ENCODE measurements at regions not wholly inside any gene's neighbourhood (a gene's known extent, or its start where the extent isn't known, plus 50 kb on each side); places are given as distances from the start of the nearest gene placed in this dataset.

- H4K20me1 ChIP-seq (ENCODE audit: control insufficient read depth, insufficient read depth, low read depth, low read length) = no peaks in the 10 kb centered on the region
- no peaks in the 10 kb centered on the region for H3K9me2 ChIP-seq (replicated peaks; ENCODE audit: control insufficient read depth, low read length)
- H3K27me3 ChIP-seq (ENCODE audit: control insufficient read depth, low read length) = peaks cover 3% of the 10 kb centered on the region; the same call in 1 of the 2 replicates
- no peaks in the 10 kb centered on the region for H3K9me3 ChIP-seq (ENCODE audit: control insufficient read depth, insufficient read depth, low read length)
- H3K4me1 ChIP-seq (ENCODE audit: control insufficient read depth, low read length) = no peaks in the 10 kb centered on the region
- no peaks in the 10 kb centered on the region for H3F3A ChIP-seq (ENCODE audit: control insufficient read depth, insufficient read depth)
- no peak overlapping the region for H3K4me3 ChIP-seq (ENCODE audit: low read length)
- H3K4me2 ChIP-seq (ENCODE audit: low read length) = no peak overlapping the region
- no peaks in the 10 kb centered on the region for H3K79me2 ChIP-seq (ENCODE audit: control insufficient read depth, low read length)
- TF ChIP-seq EZH2phosphoT487 (IDR thresholded peaks at IDR 0.05; ENCODE audit: borderline replicate concordance, low read length) (no peak), CTCF (IDR thresholded peaks at IDR 0.05; ENCODE audit: low read depth, low read length, poor library complexity, severe bottlenecking) (no peak)
- H3K27ac ChIP-seq (ENCODE audit: low read depth, low read length) = no peak overlapping the region
- no peaks in the 10 kb centered on the region for H3K36me3 ChIP-seq (ENCODE audit: control insufficient read depth, low read length)
These were observed 337.6 kb downstream of the IL20RB start for GRCh38 chr3:137295336-137295735.

GRCh38 chr3:137296116-137296515 lies 338.3 kb downstream of the IL20RB start:
- H3K36me3 ChIP-seq (ENCODE audit: control insufficient read depth, low read length) = no peaks in the 10 kb centered on the region
- no peak overlapping the region for H3K27ac ChIP-seq (ENCODE audit: low read depth, low read length)

GRCh38 chr3:137297770-137298169 lies 340.0 kb downstream of the IL20RB start:
- H3K79me2 ChIP-seq (ENCODE audit: control insufficient read depth, low read length) = no peaks in the 10 kb centered on the region
- no peak for TF ChIP-seq EZH2phosphoT487 (IDR thresholded peaks at IDR 0.05; ENCODE audit: borderline replicate concordance, low read length)
- no peak for TF ChIP-seq CTCF (IDR thresholded peaks at IDR 0.05; ENCODE audit: low read depth, low read length, poor library complexity, severe bottlenecking)

More at GRCh38 chr3:137296116-137296515, 338.3 kb downstream of the IL20RB start:
- Histone ChIP-seq H3K4me1 (ENCODE audit: control insufficient read depth, low read length) (no peaks in the 10 kb centered on the region), H3K4me3 (ENCODE audit: low read length) (no peak overlapping the region), H3F3A (ENCODE audit: control insufficient read depth, insufficient read depth) (no peaks in the 10 kb centered on the region), H3K4me2 (ENCODE audit: low read length) (no peak overlapping the region), H3K79me2 (ENCODE audit: control insufficient read depth, low read length) (no peaks in the 10 kb centered on the region), H3K9me3 (ENCODE audit: control insufficient read depth, insufficient read depth, low read length) (no peaks in the 10 kb centered on the region), H3K27me3 (ENCODE audit: control insufficient read depth, low read length) (peaks cover 3% of the 10 kb centered on the region; the same call in 1 of the 2 replicates), H4K20me1 (ENCODE audit: control insufficient read depth, insufficient read depth, low read depth, low read length) (no peaks in the 10 kb centered on the region), H3K9me2 (replicated peaks; ENCODE audit: control insufficient read depth, low read length) (no peaks in the 10 kb centered on the region)
- TF ChIP-seq CTCF (IDR thresholded peaks at IDR 0.05; ENCODE audit: low read depth, low read length, poor library complexity, severe bottlenecking) (no peak), EZH2phosphoT487 (IDR thresholded peaks at IDR 0.05; ENCODE audit: borderline replicate concordance, low read length) (no peak)

More at GRCh38 chr3:137297770-137298169, 340.0 kb downstream of the IL20RB start:
- Histone ChIP-seq H3K36me3 (ENCODE audit: control insufficient read depth, low read length) (no peaks in the 10 kb centered on the region), H3K4me1 (ENCODE audit: control insufficient read depth, low read length) (no peaks in the 10 kb centered on the region), H3K9me2 (replicated peaks; ENCODE audit: control insufficient read depth, low read length) (no peaks in the 10 kb centered on the region), H3K27me3 (ENCODE audit: control insufficient read depth, low read length) (peaks cover 3% of the 10 kb centered on the region; the same call in 1 of the 2 replicates), H3F3A (ENCODE audit: control insufficient read depth, insufficient read depth) (no peaks in the 10 kb centered on the region), H4K20me1 (ENCODE audit: control insufficient read depth, insufficient read depth, low read depth, low read length) (no peaks in the 10 kb centered on the region), H3K4me3 (ENCODE audit: low read length) (no peak overlapping the region), H3K27ac (ENCODE audit: low read depth, low read length) (no peak overlapping the region), H3K4me2 (ENCODE audit: low read length) (no peak overlapping the region), H3K9me3 (ENCODE audit: control insufficient read depth, insufficient read depth, low read length) (no peaks in the 10 kb centered on the region)

Data from DOHH2 (cell line).